ENCODE measurements at regions not wholly inside any gene's neighbourhood (a gene's known extent, or its start where the extent isn't known, plus 50 kb on each side); places are given as distances from the start of the nearest gene placed in this dataset.

GRCh38 chr4:170675568-170676262 lies 586.0 kb upstream of the AADAT start:
- no peak for DNase-seq (ENCODE audit: low spot score in 2 of 2)

GRCh38 chr4:170674176-170674575 lies 584.4 kb upstream of the AADAT start:
- H3K9me3 ChIP-seq: no peaks in the 10 kb centered on the region
- no peak for DNase-seq (ENCODE audit: low spot score in 2 of 2)
- no peak overlapping the region for H3K4me3 ChIP-seq
- no peaks in the 10 kb centered on the region; the same call in 1 of the 2 replicates for H3K27me3 ChIP-seq (ENCODE audit: low read depth)
- H3K4me1 ChIP-seq: no peaks in the 10 kb centered on the region
- no peaks in the 10 kb centered on the region for H3K36me3 ChIP-seq (replicated peaks)
- in situ Hi-C loops (cut with MboI; ENCODE audit: low sequenced_read_pairs): no loop called here

More at GRCh38 chr4:170675568-170676262, 586.0 kb upstream of the AADAT start:
- no peaks in the 10 kb centered on the region for H3K9me3 ChIP-seq
- H3K4me3 ChIP-seq: no peak overlapping the region
- H3K36me3 ChIP-seq (replicated peaks): no peaks in the 10 kb centered on the region
- no peaks in the 10 kb centered on the region for H3K4me1 ChIP-seq
- in situ Hi-C loops (cut with MboI; ENCODE audit: low sequenced_read_pairs): no loop called here
- H3K27me3 ChIP-seq (ENCODE audit: low read depth): no peaks in the 10 kb centered on the region; the same call in 1 of the 2 replicates

DNA sequence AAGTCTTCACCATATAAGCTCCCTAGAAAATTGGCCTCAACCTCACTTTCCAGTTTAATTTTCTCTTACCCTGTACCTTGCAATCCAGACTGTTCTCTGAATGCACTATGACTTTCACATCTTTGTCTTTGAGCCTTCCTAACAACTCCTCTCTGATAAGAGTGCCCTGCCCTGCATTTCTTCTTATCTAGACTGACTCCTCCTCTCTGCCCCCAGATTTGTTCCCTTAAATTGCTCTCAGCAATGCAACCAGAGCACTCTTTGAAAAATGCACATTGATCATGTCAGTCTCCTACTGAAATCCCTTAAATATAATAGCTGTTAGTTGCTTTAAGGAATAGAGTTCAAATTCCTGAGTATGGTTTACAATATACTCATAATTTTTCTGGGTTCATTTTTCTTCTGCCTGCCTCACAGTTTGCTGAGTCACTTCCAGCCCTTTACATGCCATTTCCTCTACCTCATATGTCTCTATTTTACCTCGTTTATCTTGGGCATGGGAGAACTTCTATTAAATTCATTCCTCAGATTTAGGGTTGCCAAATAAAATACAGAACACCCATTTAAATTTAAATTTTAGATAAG lies 582.7 kb upstream of the AADAT start:
- Histone ChIP-seq H3K27me3 (ENCODE audit: low read depth) (no peaks in the 10 kb centered on the region; the same call in 1 of the 2 replicates), H3K9me3 (no peaks in the 10 kb centered on the region), H3K4me3 (no peak overlapping the region), H3K4me1 (no peaks in the 10 kb centered on the region), H3K36me3 (replicated peaks) (no peaks in the 10 kb centered on the region)
- in situ Hi-C loops (cut with MboI; ENCODE audit: low sequenced_read_pairs): no loop called here
- DNase-seq (ENCODE audit: low spot score in 2 of 2): no peak

DNA sequence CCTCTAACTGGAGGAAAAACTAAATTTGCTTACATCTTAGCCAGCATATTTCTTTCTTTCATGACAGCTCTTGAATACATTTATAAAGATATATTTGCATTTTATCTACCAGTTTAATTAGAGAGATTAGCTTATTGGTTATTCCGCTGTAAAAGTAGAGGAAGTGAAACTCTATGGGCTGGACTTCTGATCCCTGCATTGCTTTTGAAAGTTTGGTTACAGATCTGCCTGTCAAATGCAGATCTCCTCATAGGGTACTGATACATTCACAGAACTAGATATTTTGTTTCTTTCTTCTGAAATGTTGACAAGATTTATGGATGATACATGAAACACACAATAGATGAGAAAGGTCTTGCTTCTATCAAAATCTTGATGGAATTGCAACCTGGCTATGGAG lies 581.4 kb upstream of the AADAT start:
- in situ Hi-C loops (cut with MboI; ENCODE audit: low sequenced_read_pairs): no loop called here
- H3K9me3 ChIP-seq: no peaks in the 10 kb centered on the region
- no peak overlapping the region for H3K4me3 ChIP-seq

DNA sequence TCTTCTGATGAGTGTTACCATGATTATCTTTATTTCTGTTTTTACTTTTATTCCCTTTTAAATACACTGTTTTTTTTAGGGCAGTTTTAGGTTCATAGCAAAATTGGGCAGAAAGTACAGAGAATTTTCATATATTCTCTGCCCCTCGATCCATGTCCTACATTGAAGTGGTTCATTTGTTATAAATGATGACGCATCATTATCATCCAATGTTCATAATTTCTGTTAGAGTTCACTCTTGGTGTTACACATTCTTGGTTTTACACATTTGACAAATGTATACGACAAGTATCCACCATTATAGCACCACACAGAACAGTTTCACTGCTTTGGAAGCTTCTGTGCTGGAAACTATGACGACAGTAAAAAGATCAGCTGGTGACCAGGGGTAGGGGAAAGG lies 578.1 kb upstream of the AADAT start:
- no peaks in the 10 kb centered on the region for H3K9me3 ChIP-seq
- in situ Hi-C loops (cut with MboI; ENCODE audit: low sequenced_read_pairs): no loop called here
- H3K4me1 ChIP-seq: no peaks in the 10 kb centered on the region
- H3K27me3 ChIP-seq (ENCODE audit: low read depth): no peaks in the 10 kb centered on the region; the same call in 1 of the 2 replicates
- no peaks in the 10 kb centered on the region for H3K36me3 ChIP-seq (replicated peaks)
- no peak overlapping the region for H3K4me3 ChIP-seq
- DNase-seq (ENCODE audit: low spot score in 2 of 2): no peak

More for the DNA sequence above, 581.4 kb upstream of the AADAT start:
- H3K36me3 ChIP-seq (replicated peaks): no peaks in the 10 kb centered on the region
- no peak for DNase-seq (ENCODE audit: low spot score in 2 of 2)
- H3K4me1 ChIP-seq: no peaks in the 10 kb centered on the region
- no peaks in the 10 kb centered on the region; the same call in 1 of the 2 replicates for H3K27me3 ChIP-seq (ENCODE audit: low read depth)

DNA sequence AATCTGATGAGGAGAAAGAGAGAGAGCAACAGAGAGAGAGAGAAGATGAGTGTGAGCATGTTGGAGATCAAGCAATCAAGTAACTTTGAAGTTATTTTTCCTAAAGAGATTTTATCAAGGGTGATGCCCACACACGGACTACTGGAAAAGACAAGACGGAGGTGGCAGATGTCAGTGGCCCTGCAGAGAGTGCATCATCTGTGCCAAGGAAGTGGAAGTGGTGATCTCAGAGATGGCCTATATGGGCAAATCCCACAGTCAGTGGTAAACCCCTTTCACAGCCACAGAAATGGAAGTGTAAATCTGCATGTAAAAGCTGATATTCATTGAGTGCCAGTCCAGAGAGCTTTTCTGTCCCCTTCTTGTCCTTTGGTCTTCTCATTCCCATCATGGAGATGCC lies 577.2 kb upstream of the AADAT start:
- Histone ChIP-seq H3K4me3 (no peak overlapping the region), H3K27me3 (ENCODE audit: low read depth) (no peaks in the 10 kb centered on the region; the same call in 1 of the 2 replicates)
- no peak for DNase-seq (ENCODE audit: low spot score in 2 of 2)

GRCh38 chr4:170662250-170662649 lies 572.5 kb upstream of the AADAT start:
- Histone ChIP-seq H3K4me3 (no peak overlapping the region), H3K9me3 (no peaks in the 10 kb centered on the region), H3K4me1 (no peaks in the 10 kb centered on the region), H3K27me3 (ENCODE audit: low read depth) (no peaks in the 10 kb centered on the region), H3K36me3 (replicated peaks) (no peaks in the 10 kb centered on the region)
- in situ Hi-C loops (cut with MboI; ENCODE audit: low sequenced_read_pairs): no loop called here
- no peak for DNase-seq (ENCODE audit: low spot score in 2 of 2)

More for the DNA sequence above, 577.2 kb upstream of the AADAT start:
- no peaks in the 10 kb centered on the region for H3K36me3 ChIP-seq (replicated peaks)
- in situ Hi-C loops (cut with MboI; ENCODE audit: low sequenced_read_pairs): no loop called here
- no peaks in the 10 kb centered on the region for H3K4me1 ChIP-seq
- no peaks in the 10 kb centered on the region for H3K9me3 ChIP-seq

DNA sequence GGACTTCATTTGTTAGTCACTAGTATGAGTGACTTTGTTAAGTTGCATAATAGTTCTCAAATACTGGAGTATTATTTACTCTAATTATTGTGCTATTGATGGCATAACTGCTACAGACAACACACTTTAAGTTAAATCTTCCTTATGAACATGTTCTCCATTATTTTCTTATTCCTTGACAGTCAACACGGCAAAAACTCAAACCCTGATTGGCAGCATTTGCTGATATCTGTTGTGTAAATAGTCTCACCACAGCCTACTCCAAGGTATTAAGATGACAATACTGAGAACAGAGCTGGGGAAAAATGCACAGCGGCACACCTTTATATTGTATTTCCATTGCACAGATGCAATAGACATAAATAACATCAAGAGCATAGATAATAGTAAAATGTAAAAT lies 568.0 kb upstream of the AADAT start:
- no peaks in the 10 kb centered on the region for H3K9me3 ChIP-seq

GRCh38 chr4:170656506-170656905 lies 566.8 kb upstream of the AADAT start:
- DNase-seq (ENCODE audit: low spot score in 2 of 2): no peak
- Histone ChIP-seq H3K27me3 (ENCODE audit: low read depth) (no peaks in the 10 kb centered on the region), H3K4me3 (no peak overlapping the region), H3K4me1 (no peaks in the 10 kb centered on the region), H3K36me3 (replicated peaks) (no peaks in the 10 kb centered on the region), H3K9me3 (no peaks in the 10 kb centered on the region)
- in situ Hi-C loops (cut with MboI; ENCODE audit: low sequenced_read_pairs): no loop called here

More for the DNA sequence above, 568.0 kb upstream of the AADAT start:
- in situ Hi-C loops (cut with MboI; ENCODE audit: low sequenced_read_pairs): no loop called here
- no peaks in the 10 kb centered on the region for H3K4me1 ChIP-seq
- no peak for DNase-seq (ENCODE audit: low spot score in 2 of 2)
- no peak overlapping the region for H3K4me3 ChIP-seq
- no peaks in the 10 kb centered on the region for H3K27me3 ChIP-seq (ENCODE audit: low read depth)
- no peaks in the 10 kb centered on the region for H3K36me3 ChIP-seq (replicated peaks)

- DNase-seq (ENCODE audit: low spot score in 2 of 2): no peak
Observed at GRCh38 chr4:170652571-170652970, 562.8 kb upstream of the AADAT start.

GRCh38 chr4:170651786-170652185 lies 562.0 kb upstream of the AADAT start:
- no peaks in the 10 kb centered on the region for H3K27me3 ChIP-seq (ENCODE audit: low read depth)
- in situ Hi-C loops (cut with MboI; ENCODE audit: low sequenced_read_pairs): no loop called here
- no peaks in the 10 kb centered on the region for H3K4me1 ChIP-seq
- H3K9me3 ChIP-seq: no peaks in the 10 kb centered on the region
- H3K36me3 ChIP-seq (replicated peaks): no peaks in the 10 kb centered on the region
- no peak for DNase-seq (ENCODE audit: low spot score in 2 of 2)
- no peak overlapping the region for H3K4me3 ChIP-seq

More at GRCh38 chr4:170652571-170652970, 562.8 kb upstream of the AADAT start:
- in situ Hi-C loops (cut with MboI; ENCODE audit: low sequenced_read_pairs): no loop called here
- Histone ChIP-seq H3K4me1 (no peaks in the 10 kb centered on the region), H3K4me3 (no peak overlapping the region), H3K36me3 (replicated peaks) (no peaks in the 10 kb centered on the region), H3K27me3 (ENCODE audit: low read depth) (no peaks in the 10 kb centered on the region), H3K9me3 (no peaks in the 10 kb centered on the region)

GRCh38 chr4:170627418-170627817 lies 537.7 kb upstream of the AADAT start:
- H3K4me3 ChIP-seq: no peak overlapping the region
- in situ Hi-C loops (cut with MboI; ENCODE audit: low sequenced_read_pairs): no loop called here
- H3K27me3 ChIP-seq (ENCODE audit: low read depth): no peaks in the 10 kb centered on the region
- no peaks in the 10 kb centered on the region for H3K4me1 ChIP-seq
- H3K9me3 ChIP-seq: no peaks in the 10 kb centered on the region
- no peaks in the 10 kb centered on the region for H3K36me3 ChIP-seq (replicated peaks)
- DNase-seq (ENCODE audit: low spot score in 2 of 2): no peak

DNA sequence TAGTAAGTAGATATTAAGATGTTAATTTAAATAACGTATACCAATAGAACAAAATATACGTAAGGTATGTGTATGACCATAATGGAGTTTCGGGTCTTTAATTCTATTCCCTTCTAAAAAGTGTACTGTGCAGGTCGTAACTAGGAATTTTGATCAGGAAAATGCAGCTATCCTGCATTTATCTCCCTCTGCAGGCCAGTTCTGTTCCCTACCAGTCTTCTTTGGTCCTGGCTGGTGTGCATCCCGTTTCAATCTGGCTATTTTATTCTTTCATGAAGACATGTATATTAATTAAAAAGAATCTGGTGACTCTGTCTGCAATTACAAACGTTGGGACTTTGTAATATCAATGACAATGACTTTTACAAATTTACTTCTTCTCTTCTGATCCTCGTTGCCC lies 534.1 kb upstream of the AADAT start:
- in situ Hi-C loops (cut with MboI; ENCODE audit: low sequenced_read_pairs): no loop called here
- Histone ChIP-seq H3K4me1 (no peaks in the 10 kb centered on the region), H3K36me3 (replicated peaks) (no peaks in the 10 kb centered on the region), H3K27me3 (ENCODE audit: low read depth) (no peaks in the 10 kb centered on the region), H3K9me3 (no peaks in the 10 kb centered on the region), H3K4me3 (no peak overlapping the region)
- DNase-seq (ENCODE audit: low spot score in 2 of 2): no peak

DNA sequence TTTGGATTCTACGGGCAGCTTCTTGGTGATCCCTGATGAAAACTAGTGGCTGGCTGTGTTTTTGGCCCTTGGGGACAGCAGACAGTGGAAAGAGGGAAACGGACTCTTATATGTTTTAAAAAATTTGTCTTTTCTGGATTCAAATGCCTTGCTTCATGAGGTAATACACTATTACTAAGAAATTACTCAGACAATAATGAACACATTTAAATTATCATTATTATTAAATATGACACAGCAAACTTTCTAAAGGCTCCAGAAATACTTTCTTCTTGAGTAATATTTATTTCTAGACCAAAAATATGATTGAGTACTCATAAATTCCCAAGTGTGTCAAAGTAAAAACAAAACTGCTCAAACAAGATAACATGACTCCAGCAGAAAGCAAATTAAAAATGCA lies 520.7 kb upstream of the AADAT start:
- no peak for DNase-seq (ENCODE audit: low spot score in 2 of 2)
- Histone ChIP-seq H3K4me1 (no peaks in the 10 kb centered on the region), H3K9me3 (no peaks in the 10 kb centered on the region), H3K27me3 (ENCODE audit: low read depth) (no peaks in the 10 kb centered on the region), H3K4me3 (no peak overlapping the region), H3K36me3 (replicated peaks) (no peaks in the 10 kb centered on the region)
- in situ Hi-C loops (cut with MboI; ENCODE audit: low sequenced_read_pairs): no loop called here
